Mesothelial cell of epicardium (in vitro differentiated cells): ENCODE measurements at regions not wholly inside any gene's neighbourhood (a gene's known extent, or its start where the extent isn't known, plus 50 kb on each side); places are given as distances from the start of the nearest gene placed in this dataset.

Experiments used
- DNase-seq, 2 experiments: peaks; one replicate each; pipeline ENCODE4 v3.0.0; 2021; ENCODE audit warnings: low spot score in 2 of 2; ENCODE audit not compliant: unreplicated experiment in 2 of 2
- H3K27ac Mint-ChIP-seq: 2 replicates; pipeline ENCODE4 v1.8.0; 2021; ENCODE audit warnings: mixed read lengths
- H3K27me3 Mint-ChIP-seq: 2 replicates; pipeline ENCODE4 v1.8.0; 2021; ENCODE audit warnings: low read depth, mixed read lengths
- H3K36me3 Mint-ChIP-seq: 2 replicates; pipeline ENCODE4 v1.8.0; 2021; ENCODE audit warnings: mixed read lengths
- H3K4me1 Mint-ChIP-seq: 2 replicates; pipeline ENCODE4 v1.8.0; 2021; ENCODE audit warnings: mixed read lengths
- H3K4me3 Mint-ChIP-seq: 2 replicates; pipeline ENCODE4 v1.8.0; 2021; ENCODE audit warnings: mild to moderate bottlenecking, moderate library complexity, mixed read lengths
- H3K9me3 Mint-ChIP-seq: 2 replicates; pipeline ENCODE4 v1.8.0; 2021; ENCODE audit warnings: mixed read lengths
- TF ChIP-seq, protein P1 (sequence below): fragments of 200-600 bp; sonication (generic); IDR thresholded peaks from one replicate; pipeline ENCODE4 v1.5.0; 2021; ENCODE audit warnings: antibody characterized with exemption; ENCODE audit not compliant: unreplicated experiment

GRCh38 chr5:19408149-19408548, 579.9 kb downstream of the CDH18 start:
- no peaks in the 10 kb centered on the region for H3K27me3 Mint-ChIP-seq
- no peaks in the 10 kb centered on the region for H3K36me3 Mint-ChIP-seq

GRCh38 chr5:19411936-19412335, 576.1 kb downstream of the CDH18 start:
- no peak for DNase-seq
- TF ChIP-seq, protein P1, sequence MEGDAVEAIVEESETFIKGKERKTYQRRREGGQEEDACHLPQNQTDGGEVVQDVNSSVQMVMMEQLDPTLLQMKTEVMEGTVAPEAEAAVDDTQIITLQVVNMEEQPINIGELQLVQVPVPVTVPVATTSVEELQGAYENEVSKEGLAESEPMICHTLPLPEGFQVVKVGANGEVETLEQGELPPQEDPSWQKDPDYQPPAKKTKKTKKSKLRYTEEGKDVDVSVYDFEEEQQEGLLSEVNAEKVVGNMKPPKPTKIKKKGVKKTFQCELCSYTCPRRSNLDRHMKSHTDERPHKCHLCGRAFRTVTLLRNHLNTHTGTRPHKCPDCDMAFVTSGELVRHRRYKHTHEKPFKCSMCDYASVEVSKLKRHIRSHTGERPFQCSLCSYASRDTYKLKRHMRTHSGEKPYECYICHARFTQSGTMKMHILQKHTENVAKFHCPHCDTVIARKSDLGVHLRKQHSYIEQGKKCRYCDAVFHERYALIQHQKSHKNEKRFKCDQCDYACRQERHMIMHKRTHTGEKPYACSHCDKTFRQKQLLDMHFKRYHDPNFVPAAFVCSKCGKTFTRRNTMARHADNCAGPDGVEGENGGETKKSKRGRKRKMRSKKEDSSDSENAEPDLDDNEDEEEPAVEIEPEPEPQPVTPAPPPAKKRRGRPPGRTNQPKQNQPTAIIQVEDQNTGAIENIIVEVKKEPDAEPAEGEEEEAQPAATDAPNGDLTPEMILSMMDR: no peak
- H3K36me3 Mint-ChIP-seq: no peaks in the 10 kb centered on the region
- no peak overlapping the region for H3K4me3 Mint-ChIP-seq
- no peaks in the 10 kb centered on the region for H3K4me1 Mint-ChIP-seq
- peaks cover 23% of the 10 kb centered on the region for H3K9me3 Mint-ChIP-seq
- no peak overlapping the region for H3K27ac Mint-ChIP-seq
- no peaks in the 10 kb centered on the region for H3K27me3 Mint-ChIP-seq

More at GRCh38 chr5:19408149-19408548, 579.9 kb downstream of the CDH18 start:
- Mint-ChIP-seq H3K9me3 (peaks cover 23% of the 10 kb centered on the region), H3K4me1 (peaks cover 4% of the 10 kb centered on the region), H3K27ac (no peak overlapping the region), H3K4me3 (no peak overlapping the region)
- DNase-seq: no peak
- TF ChIP-seq, protein P1: no peak
